CD4-positive, alpha-beta T cell (primary cell): ENCODE measurements at regions not wholly inside any gene's neighbourhood (a gene's known extent, or its start where the extent isn't known, plus 50 kb on each side); places are given as distances from the start of the nearest gene placed in this dataset.

Source experiments
- ATAC-seq: fragments of 200-7000 bp; cut with Tn5 transposase; one replicate; pipeline ENCODE4 v1.10.0; 2022; ENCODE audit warnings: mild to moderate bottlenecking; ENCODE audit not compliant: poor library complexity
- CTCF ChIA-PET: fragments of 350-600 bp; sonication (Branson Sonifier 250); formaldehyde crosslinking; loops from one replicate; lab custom pipeline; 2021; ENCODE audit warnings: antibody characterized with exemption, inconsistent platforms; lab: Charles Lee
- POLR2A ChIA-PET: fragments of 350-600 bp; sonication (Branson Sonifier 250); formaldehyde crosslinking; loops from one replicate; lab custom pipeline; 2021; ENCODE audit warnings: antibody characterized with exemption, inconsistent platforms; lab: Charles Lee
- DNase-seq, 14 experiments: peaks; one replicate each; pipeline ENCODE4 v3.0.0-alpha.2; 2013 to 2020; ENCODE audit warnings: mixed read lengths in 2 of 14
- H3K27ac ChIP-seq, 2 donors: one replicate each; pipeline versions ENCODE4 v1.5.1 to v1.7.0; 2013; ENCODE audit warnings: low read length in 2 of 2, low read depth in 1 of 2, mild to moderate bottlenecking in 1 of 2
- H3K27me3 ChIP-seq, 2 experiments: 1 replicate in 1 of 2; 2 replicates in 1 of 2; pipeline versions ENCODE4 v1.6.1 to v1.7.0; 2013; ENCODE audit warnings: low read length in 2 of 2, control low read depth in 1 of 2, mild to moderate bottlenecking in 1 of 2, moderate library complexity in 1 of 2; ENCODE audit not compliant: insufficient read depth in 2 of 2, control insufficient read depth in 1 of 2
- H3K36me3 ChIP-seq: one replicate; pipeline ENCODE4 v1.6.1; 2013; ENCODE audit warnings: low read length, control low read depth; ENCODE audit not compliant: insufficient read depth
- H3K4me1 ChIP-seq: one replicate; pipeline ENCODE4 v1.6.1; 2013; ENCODE audit warnings: low read length, control low read depth; ENCODE audit not compliant: insufficient read depth
- H3K4me3 ChIP-seq: one replicate; pipeline ENCODE4 v1.5.1; 2013; ENCODE audit warnings: mild to moderate bottlenecking, low read length, moderate library complexity
- H3K9me3 ChIP-seq, 2 experiments: 1 replicate in 1 of 2; 2 replicates in 1 of 2; pipeline versions ENCODE4 v1.6.1 to v1.7.0; 2013; ENCODE audit warnings: low read length in 2 of 2, mild to moderate bottlenecking in 2 of 2, control low read depth in 1 of 2, moderate library complexity in 1 of 2; ENCODE audit not compliant: control insufficient read depth in 1 of 2, insufficient read depth in 1 of 2
- H3K27ac Mint-ChIP-seq: one replicate; pipeline ENCODE4 v1.8.0; 2020; ENCODE audit warnings: mixed read lengths
- H3K27me3 Mint-ChIP-seq: one replicate; pipeline ENCODE4 v1.8.0; 2021; ENCODE audit warnings: mixed read lengths
- H3K36me3 Mint-ChIP-seq: one replicate; pipeline ENCODE4 v1.8.0; 2021; ENCODE audit warnings: low read depth, mixed read lengths
- H3K4me1 Mint-ChIP-seq: one replicate; pipeline ENCODE4 v1.8.0; 2021; ENCODE audit warnings: low read depth, mixed read lengths
- H3K4me3 Mint-ChIP-seq: one replicate; pipeline ENCODE4 v1.8.0; 2020; ENCODE audit warnings: mild to moderate bottlenecking, mixed read lengths
- H3K9me3 Mint-ChIP-seq: one replicate; pipeline ENCODE4 v1.8.0; 2020; ENCODE audit warnings: mixed read lengths
- intact Hi-C, 2 experiments: fragments of 100-400 bp; cut with DNase I in 1 of 2; cut with micrococcal nuclease in 1 of 2; formaldehyde crosslinking; loops; one replicate each; pipeline versions ENCODE4 v1.15.1 to v1.9.0; 2023 to 2025; cut with DNase I, micrococcal nuclease
- TF ChIP-seq, protein P1 (sequence below): fragments of 200-600 bp; IDR thresholded peaks from one replicate; pipeline ENCODE4 v1.8.0; 2022; ENCODE audit warnings: antibody characterized with exemption, mild to moderate bottlenecking

DNA sequence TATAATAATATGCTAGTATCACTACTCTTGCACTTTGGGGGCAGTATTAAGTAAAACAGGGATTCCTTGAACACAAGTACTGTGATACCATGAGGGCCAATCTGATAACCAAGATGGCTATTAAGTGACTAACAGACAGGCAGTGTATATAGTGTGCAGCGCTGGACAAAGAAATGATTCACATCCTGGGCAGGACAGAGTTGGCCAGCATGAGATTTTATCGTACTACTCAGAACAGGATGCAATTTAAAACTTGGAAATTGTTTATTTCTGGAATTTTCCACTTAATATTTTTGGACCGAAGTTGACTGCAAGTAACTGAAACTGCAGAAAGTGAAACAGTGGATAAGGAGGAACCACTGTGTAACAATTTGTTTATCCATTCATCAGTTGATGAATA is 74.6 kb downstream of the DNTTIP2 start:
- no peak overlapping the region for H3K4me3 Mint-ChIP-seq
- ATAC-seq (no peak), DNase-seq (no peak)
- Histone ChIP-seq H3K9me3 (no peaks in the 10 kb centered on the region), H3K36me3 (no peaks in the 10 kb centered on the region), H3K4me3 (no peak overlapping the region), H3K27ac (no peak overlapping the region), H3K4me1 (no peaks in the 10 kb centered on the region), H3K27me3 (no peaks in the 10 kb centered on the region)
- H3K27ac Mint-ChIP-seq, result no peak overlapping the region
- no peaks in the 10 kb centered on the region for H3K27me3 Mint-ChIP-seq
- intact Hi-C loops, result no loop called here
- TF ChIP-seq, protein P1, sequence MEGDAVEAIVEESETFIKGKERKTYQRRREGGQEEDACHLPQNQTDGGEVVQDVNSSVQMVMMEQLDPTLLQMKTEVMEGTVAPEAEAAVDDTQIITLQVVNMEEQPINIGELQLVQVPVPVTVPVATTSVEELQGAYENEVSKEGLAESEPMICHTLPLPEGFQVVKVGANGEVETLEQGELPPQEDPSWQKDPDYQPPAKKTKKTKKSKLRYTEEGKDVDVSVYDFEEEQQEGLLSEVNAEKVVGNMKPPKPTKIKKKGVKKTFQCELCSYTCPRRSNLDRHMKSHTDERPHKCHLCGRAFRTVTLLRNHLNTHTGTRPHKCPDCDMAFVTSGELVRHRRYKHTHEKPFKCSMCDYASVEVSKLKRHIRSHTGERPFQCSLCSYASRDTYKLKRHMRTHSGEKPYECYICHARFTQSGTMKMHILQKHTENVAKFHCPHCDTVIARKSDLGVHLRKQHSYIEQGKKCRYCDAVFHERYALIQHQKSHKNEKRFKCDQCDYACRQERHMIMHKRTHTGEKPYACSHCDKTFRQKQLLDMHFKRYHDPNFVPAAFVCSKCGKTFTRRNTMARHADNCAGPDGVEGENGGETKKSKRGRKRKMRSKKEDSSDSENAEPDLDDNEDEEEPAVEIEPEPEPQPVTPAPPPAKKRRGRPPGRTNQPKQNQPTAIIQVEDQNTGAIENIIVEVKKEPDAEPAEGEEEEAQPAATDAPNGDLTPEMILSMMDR, result no peak
- H3K36me3 Mint-ChIP-seq, result no peaks in the 10 kb centered on the region
- ChIA-PET CTCF (no interaction called here), POLR2A (no interaction called here)
- H3K4me1 Mint-ChIP-seq, result no peaks in the 10 kb centered on the region
- H3K9me3 Mint-ChIP-seq, result no peaks in the 10 kb centered on the region

DNA sequence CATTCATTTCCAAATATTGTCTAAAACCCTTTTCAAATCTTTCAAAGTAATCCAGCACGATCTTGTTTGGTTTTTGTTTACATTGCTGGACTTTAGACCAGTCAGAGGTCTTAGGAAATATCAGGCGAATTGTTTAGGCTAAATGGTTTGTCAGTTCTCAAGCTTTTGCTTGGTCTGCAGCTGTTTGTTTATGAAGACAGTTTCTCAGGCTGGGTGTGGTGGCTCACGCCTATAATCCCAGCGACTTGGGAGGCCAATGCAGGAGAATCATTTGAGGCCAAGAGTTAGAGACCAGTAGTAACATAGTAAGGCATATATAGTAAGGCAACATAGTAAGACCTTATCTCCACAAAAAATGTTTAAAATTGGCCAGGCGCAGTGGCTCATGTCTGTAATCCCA is 77.5 kb downstream of the DNTTIP2 start:
- CTCF ChIA-PET, result no interaction called here

DNA sequence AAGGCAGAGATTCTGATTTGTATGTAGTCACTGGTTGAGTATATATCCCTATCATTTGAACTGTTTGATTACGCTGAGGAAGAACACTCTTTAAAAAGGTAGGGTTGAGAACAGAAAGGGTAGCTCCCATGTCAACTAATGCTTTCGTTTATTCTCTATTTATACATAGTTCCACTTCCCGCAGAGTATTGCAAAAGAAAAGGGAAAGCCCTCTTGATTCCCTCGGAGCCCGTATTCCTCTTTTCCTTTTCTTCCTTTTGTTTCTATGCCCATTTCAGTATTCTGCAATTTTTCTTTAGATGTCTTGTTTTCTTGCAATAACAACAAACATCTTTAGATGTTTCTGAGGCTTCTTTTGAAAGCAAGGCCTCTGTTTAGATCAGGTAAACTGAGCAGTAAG is 78.2 kb downstream of the DNTTIP2 start:
- H3K27me3 Mint-ChIP-seq, result no peaks in the 10 kb centered on the region
- ATAC-seq (no peak), DNase-seq (no peak)
- TF ChIP-seq, protein P1, result no peak
- ChIA-PET CTCF (no interaction called here), POLR2A (no interaction called here)
- Histone ChIP-seq H3K36me3 (no peaks in the 10 kb centered on the region), H3K4me3 (no peak overlapping the region), H3K9me3 (no peaks in the 10 kb centered on the region), H3K27me3 (no peaks in the 10 kb centered on the region), H3K4me1 (no peaks in the 10 kb centered on the region), H3K27ac (no peak overlapping the region)
- intact Hi-C loops, result no loop called here
- no peak overlapping the region for H3K27ac Mint-ChIP-seq
- H3K4me1 Mint-ChIP-seq, result no peaks in the 10 kb centered on the region
- H3K36me3 Mint-ChIP-seq, result no peaks in the 10 kb centered on the region
- H3K9me3 Mint-ChIP-seq, result no peaks in the 10 kb centered on the region
- no peak overlapping the region for H3K4me3 Mint-ChIP-seq

More for the DNA sequence above, 77.5 kb downstream of the DNTTIP2 start:
- Mint-ChIP-seq H3K4me3 (no peak overlapping the region), H3K27ac (no peak overlapping the region), H3K36me3 (no peaks in the 10 kb centered on the region), H3K27me3 (no peaks in the 10 kb centered on the region), H3K4me1 (no peaks in the 10 kb centered on the region), H3K9me3 (no peaks in the 10 kb centered on the region)
- TF ChIP-seq, protein P1, result no peak
- intact Hi-C loops, result no loop called here
- no peak overlapping the region for H3K27ac ChIP-seq
- H3K27me3 ChIP-seq, result no peaks in the 10 kb centered on the region
- DNase-seq (no peak), ATAC-seq (no peak)
- POLR2A ChIA-PET, result no interaction called here
- H3K4me3 ChIP-seq, result no peak overlapping the region
- H3K36me3 ChIP-seq, result no peaks in the 10 kb centered on the region
- no peaks in the 10 kb centered on the region for H3K4me1 ChIP-seq
- H3K9me3 ChIP-seq, result no peaks in the 10 kb centered on the region
